TTC549 (cell line): ENCODE measurements at regions not wholly inside any gene's neighbourhood (a gene's known extent, or its start where the extent isn't known, plus 50 kb on each side); places are given as distances from the start of the nearest gene placed in this dataset.
"Not testable (repeated sequence)": the region's sequence is repeated elsewhere in the genome, so short reads cannot be mapped to it uniquely, and the experiment has no call there.

Experiments used
- FAIRE-seq: peaks from 2 replicates; lab custom pipeline; 2012; peaks lifted over from hg19 to GRCh38; lab: Jason Lieb, UNC

GRCh38 chr2:53490659-53491058 lies 276.9 kb upstream of the CHAC2 start:
- FAIRE-seq = no peak

GRCh38 chr2:53486185-53486899 lies 281.3 kb upstream of the CHAC2 start:
- FAIRE-seq = not testable (repeated sequence)

- FAIRE-seq = no peak
Observed at GRCh38 chr2:53485021-53485728, 282.4 kb upstream of the CHAC2 start.

GRCh38 chr2:53484531-53484930 lies 283.1 kb upstream of the CHAC2 start:
- FAIRE-seq = no peak

GRCh38 chr2:53477517-53477916 lies 290.1 kb upstream of the CHAC2 start:
- no peak for FAIRE-seq

GRCh38 chr2:53476834-53477233 lies 290.8 kb upstream of the CHAC2 start:
- no peak for FAIRE-seq

GRCh38 chr2:53475766-53476165 lies 291.8 kb upstream of the CHAC2 start:
- no peak for FAIRE-seq

- FAIRE-seq = no peak
Observed at GRCh38 chr2:53475321-53475720, 292.3 kb upstream of the CHAC2 start.

GRCh38 chr2:53474914-53475313 lies 292.7 kb upstream of the CHAC2 start:
- FAIRE-seq = no peak

- FAIRE-seq = no peak
Observed at GRCh38 chr2:53473775-53474311, 293.8 kb upstream of the CHAC2 start.

GRCh38 chr2:53473236-53473635 lies 294.4 kb upstream of the CHAC2 start:
- FAIRE-seq = no peak

- no peak for FAIRE-seq
Observed at GRCh38 chr2:53467467-53468180, 300.0 kb upstream of the CHAC2 start.

- no peak for FAIRE-seq
Observed at GRCh38 chr2:53463806-53464726, 303.5 kb upstream of the CHAC2 start.

- no peak for FAIRE-seq
Observed at GRCh38 chr2:53460937-53461336, 306.7 kb upstream of the CHAC2 start.

- no peak for FAIRE-seq
Observed at GRCh38 chr2:53460347-53460746, 307.3 kb upstream of the CHAC2 start.

GRCh38 chr2:53455094-53455493 lies 312.5 kb upstream of the CHAC2 start:
- no peak for FAIRE-seq

GRCh38 chr2:53452957-53453748 lies 314.5 kb upstream of the CHAC2 start:
- no peak for FAIRE-seq

GRCh38 chr2:53452400-53452799 lies 315.2 kb upstream of the CHAC2 start:
- no peak for FAIRE-seq

GRCh38 chr2:53450923-53451322 lies 316.7 kb upstream of the CHAC2 start:
- FAIRE-seq = no peak

- FAIRE-seq = no peak
Observed at GRCh38 chr2:53448591-53448990, 319.0 kb upstream of the CHAC2 start.

GRCh38 chr2:53448086-53448485 lies 319.5 kb upstream of the CHAC2 start:
- no peak for FAIRE-seq
